Glutamatergic neuron (in vitro differentiated cells): ENCODE measurements at regions not wholly inside any gene's neighbourhood (a gene's known extent, or its start where the extent isn't known, plus 50 kb on each side); places are given as distances from the start of the nearest gene placed in this dataset.
A peak's percentile ranks its signal among the peaks of the same experiment; 100 is the strongest.

ENCODE experiments used
- DNase-seq: peaks from one replicate; pipeline ENCODE4 v3.0.0; 2022
- H3K27ac Mint-ChIP-seq: one replicate; pipeline ENCODE4 v1.8.0; 2020; ENCODE audit warnings: mild to moderate bottlenecking, mixed read lengths, inconsistent platforms; ENCODE audit not compliant: unreplicated experiment
- H3K27me3 Mint-ChIP-seq: one replicate; pipeline ENCODE4 v1.8.0; 2020; ENCODE audit warnings: mild to moderate bottlenecking, moderate library complexity, mixed read lengths, inconsistent platforms; ENCODE audit not compliant: unreplicated experiment
- H3K36me3 Mint-ChIP-seq: one replicate; pipeline ENCODE4 v1.8.0; 2020; ENCODE audit warnings: mild to moderate bottlenecking, mixed read lengths, inconsistent platforms; ENCODE audit not compliant: unreplicated experiment
- H3K4me1 Mint-ChIP-seq: one replicate; pipeline ENCODE4 v1.8.0; 2020; ENCODE audit warnings: mild to moderate bottlenecking, low read depth, mixed read lengths, inconsistent platforms; ENCODE audit not compliant: unreplicated experiment
- H3K4me3 Mint-ChIP-seq: one replicate; pipeline ENCODE4 v1.8.0; 2020; ENCODE audit warnings: mild to moderate bottlenecking, mixed read lengths, inconsistent platforms; ENCODE audit not compliant: unreplicated experiment
- H3K9me3 Mint-ChIP-seq: one replicate; pipeline ENCODE4 v1.8.0; 2020; ENCODE audit warnings: mild to moderate bottlenecking, moderate library complexity, mixed read lengths, inconsistent platforms; ENCODE audit not compliant: unreplicated experiment
- TF ChIP-seq, protein P1 (sequence below): fragments of 200-600 bp; sonication (generic); IDR thresholded peaks from one replicate; pipeline ENCODE4 v1.5.0; 2021; ENCODE audit not compliant: partially characterized antibody, unreplicated experiment

DNA sequence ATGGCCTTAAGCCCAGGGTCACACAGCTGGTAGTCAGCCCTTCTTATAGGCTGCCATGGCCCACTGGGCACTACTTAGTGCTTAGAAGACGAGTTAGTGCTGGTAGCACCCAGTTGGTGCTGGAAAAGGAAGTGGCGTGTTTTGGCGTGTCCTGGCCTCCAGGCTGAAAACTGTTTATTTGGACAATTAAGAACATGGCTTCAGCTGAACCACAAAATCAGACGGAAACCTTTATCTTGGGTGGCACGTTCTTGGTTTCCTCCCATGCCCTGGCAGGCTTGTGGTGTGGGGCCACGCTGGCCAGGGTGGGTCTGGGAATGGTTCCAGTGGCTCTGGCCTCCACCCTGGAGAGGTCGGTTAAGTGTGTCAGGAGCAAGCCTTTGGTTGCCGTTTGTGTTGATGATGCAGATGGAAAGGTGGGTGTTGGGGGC is 141.5 kb upstream of the HAAO start:
- H3K27ac Mint-ChIP-seq, result no peak overlapping the region
- DNase-seq, result no peak

GRCh38 chr2:42932271-42933151 is 140.1 kb upstream of the HAAO start:
- H3K4me1 Mint-ChIP-seq, result peaks cover 32% of the 10 kb centered on the region
- TF ChIP-seq, protein P1, sequence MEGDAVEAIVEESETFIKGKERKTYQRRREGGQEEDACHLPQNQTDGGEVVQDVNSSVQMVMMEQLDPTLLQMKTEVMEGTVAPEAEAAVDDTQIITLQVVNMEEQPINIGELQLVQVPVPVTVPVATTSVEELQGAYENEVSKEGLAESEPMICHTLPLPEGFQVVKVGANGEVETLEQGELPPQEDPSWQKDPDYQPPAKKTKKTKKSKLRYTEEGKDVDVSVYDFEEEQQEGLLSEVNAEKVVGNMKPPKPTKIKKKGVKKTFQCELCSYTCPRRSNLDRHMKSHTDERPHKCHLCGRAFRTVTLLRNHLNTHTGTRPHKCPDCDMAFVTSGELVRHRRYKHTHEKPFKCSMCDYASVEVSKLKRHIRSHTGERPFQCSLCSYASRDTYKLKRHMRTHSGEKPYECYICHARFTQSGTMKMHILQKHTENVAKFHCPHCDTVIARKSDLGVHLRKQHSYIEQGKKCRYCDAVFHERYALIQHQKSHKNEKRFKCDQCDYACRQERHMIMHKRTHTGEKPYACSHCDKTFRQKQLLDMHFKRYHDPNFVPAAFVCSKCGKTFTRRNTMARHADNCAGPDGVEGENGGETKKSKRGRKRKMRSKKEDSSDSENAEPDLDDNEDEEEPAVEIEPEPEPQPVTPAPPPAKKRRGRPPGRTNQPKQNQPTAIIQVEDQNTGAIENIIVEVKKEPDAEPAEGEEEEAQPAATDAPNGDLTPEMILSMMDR, result no peak
- H3K9me3 Mint-ChIP-seq, result peaks cover 9% of the 10 kb centered on the region
- DNase-seq, result no peak
- H3K27me3 Mint-ChIP-seq, result peaks cover 7% of the 10 kb centered on the region
- no peaks in the 10 kb centered on the region for H3K36me3 Mint-ChIP-seq
- no peak overlapping the region for H3K27ac Mint-ChIP-seq
- no peak overlapping the region for H3K4me3 Mint-ChIP-seq

More for the DNA sequence above, 141.5 kb upstream of the HAAO start:
- H3K4me3 Mint-ChIP-seq, result no peak overlapping the region
- no peaks in the 10 kb centered on the region for H3K36me3 Mint-ChIP-seq
- H3K9me3 Mint-ChIP-seq, result peaks cover 10% of the 10 kb centered on the region
- peaks cover 9% of the 10 kb centered on the region for H3K27me3 Mint-ChIP-seq
- TF ChIP-seq, protein P1, result no peak
- peaks cover 21% of the 10 kb centered on the region for H3K4me1 Mint-ChIP-seq

DNA sequence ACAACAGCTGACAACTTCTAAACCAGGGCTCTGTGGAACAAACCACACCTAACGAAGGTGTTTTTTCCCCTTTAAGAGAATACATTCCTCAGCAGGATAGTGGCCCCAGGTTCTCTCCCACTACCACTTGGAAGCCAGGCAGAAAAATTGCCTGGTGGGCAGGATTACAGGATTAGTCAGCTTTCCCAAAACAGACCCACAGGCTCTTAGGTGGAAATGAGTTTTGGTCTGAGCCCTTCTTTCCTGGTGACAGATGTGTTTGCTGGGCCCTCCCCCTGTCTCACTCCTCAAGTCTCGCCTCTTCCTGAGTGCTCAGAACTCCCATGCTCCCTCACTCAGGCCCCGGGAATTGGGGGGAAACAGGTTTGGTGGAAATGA is 139.4 kb upstream of the HAAO start:
- H3K4me1 Mint-ChIP-seq, result peaks cover 34% of the 10 kb centered on the region

DNA sequence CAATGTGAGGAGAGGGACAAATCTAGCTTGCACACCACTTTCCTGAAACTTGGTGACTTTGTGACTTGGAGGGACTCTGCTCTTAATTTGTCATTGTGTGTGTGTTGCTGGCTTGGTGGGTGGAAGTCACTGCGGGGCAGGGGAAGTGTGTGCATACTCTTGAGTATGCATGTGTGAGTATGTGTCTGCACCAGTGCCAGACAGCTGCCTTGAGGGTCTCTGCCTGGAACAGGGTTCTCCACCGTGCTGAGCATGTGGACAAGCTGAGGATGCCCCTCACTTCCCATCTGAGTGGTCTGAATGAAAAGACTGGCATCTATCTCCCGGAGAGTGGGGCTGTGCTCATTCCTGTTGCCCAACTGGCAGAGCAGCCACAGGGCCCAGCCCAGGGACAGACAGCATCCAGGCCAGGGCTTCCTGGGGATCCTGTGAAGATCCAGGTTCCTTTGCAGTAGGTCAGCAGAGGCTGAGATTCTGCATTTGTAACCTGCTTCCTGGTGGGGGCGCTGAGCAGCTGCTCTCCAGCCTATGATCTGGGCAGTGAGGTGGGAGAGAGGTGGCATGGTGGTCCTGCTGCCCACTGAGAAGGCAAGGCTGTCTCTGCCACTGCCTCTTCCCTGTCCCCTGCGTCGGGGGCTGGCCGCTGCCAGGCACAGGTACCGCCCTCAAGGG is 138.9 kb upstream of the HAAO start:
- Mint-ChIP-seq H3K27ac (peak overlapping the region; percentile 80), H3K9me3 (peaks cover 10% of the 10 kb centered on the region), H3K4me3 (peak overlapping the region; percentile 69), H3K4me1 (peaks cover 35% of the 10 kb centered on the region), H3K27me3 (peaks cover 7% of the 10 kb centered on the region), H3K36me3 (no peaks in the 10 kb centered on the region)
- DNase-seq, result no peak
- TF ChIP-seq, protein P1, result no peak

More for the DNA sequence above, 139.4 kb upstream of the HAAO start:
- H3K27ac Mint-ChIP-seq, result no peak overlapping the region
- no peaks in the 10 kb centered on the region for H3K36me3 Mint-ChIP-seq
- H3K27me3 Mint-ChIP-seq, result peaks cover 7% of the 10 kb centered on the region
- TF ChIP-seq, protein P1, result no peak
- no peak for DNase-seq
- H3K4me3 Mint-ChIP-seq, result no peak overlapping the region
- H3K9me3 Mint-ChIP-seq, result peaks cover 9% of the 10 kb centered on the region
